Liver (tissue), 3 donors: ENCODE measurements at regions not wholly inside any gene's neighbourhood (a gene's known extent, or its start where the extent isn't known, plus 50 kb on each side); places are given as distances from the start of the nearest gene placed in this dataset.

Experiments used
- HNF4G ChIP-seq: IDR thresholded peaks from 2 replicates; pipeline ENCODE4 v1.6.1; 2016; ENCODE audit warnings: antibody characterized with exemption
- TF ChIP-seq, protein P1 (sequence below): IDR thresholded peaks from 2 replicates; pipeline ENCODE4 v1.6.1; 2016; ENCODE audit warnings: antibody characterized with exemption
- TF ChIP-seq, protein P2 (sequence below): fragments of 150-350 bp; IDR thresholded peaks from 2 replicates; pipeline ENCODE4 v1.5.1; 2017; ENCODE audit warnings: improper control_type of control experiment, low read depth, low read length; ENCODE audit not compliant: missing input control
- donor health status: healthy.
- donor health status: healthy.

- TF ChIP-seq, protein P1, sequence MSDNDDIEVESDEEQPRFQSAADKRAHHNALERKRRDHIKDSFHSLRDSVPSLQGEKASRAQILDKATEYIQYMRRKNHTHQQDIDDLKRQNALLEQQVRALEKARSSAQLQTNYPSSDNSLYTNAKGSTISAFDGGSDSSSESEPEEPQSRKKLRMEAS, result no peak
- TF ChIP-seq HNF4G, result no peak
- TF ChIP-seq, protein P2, sequence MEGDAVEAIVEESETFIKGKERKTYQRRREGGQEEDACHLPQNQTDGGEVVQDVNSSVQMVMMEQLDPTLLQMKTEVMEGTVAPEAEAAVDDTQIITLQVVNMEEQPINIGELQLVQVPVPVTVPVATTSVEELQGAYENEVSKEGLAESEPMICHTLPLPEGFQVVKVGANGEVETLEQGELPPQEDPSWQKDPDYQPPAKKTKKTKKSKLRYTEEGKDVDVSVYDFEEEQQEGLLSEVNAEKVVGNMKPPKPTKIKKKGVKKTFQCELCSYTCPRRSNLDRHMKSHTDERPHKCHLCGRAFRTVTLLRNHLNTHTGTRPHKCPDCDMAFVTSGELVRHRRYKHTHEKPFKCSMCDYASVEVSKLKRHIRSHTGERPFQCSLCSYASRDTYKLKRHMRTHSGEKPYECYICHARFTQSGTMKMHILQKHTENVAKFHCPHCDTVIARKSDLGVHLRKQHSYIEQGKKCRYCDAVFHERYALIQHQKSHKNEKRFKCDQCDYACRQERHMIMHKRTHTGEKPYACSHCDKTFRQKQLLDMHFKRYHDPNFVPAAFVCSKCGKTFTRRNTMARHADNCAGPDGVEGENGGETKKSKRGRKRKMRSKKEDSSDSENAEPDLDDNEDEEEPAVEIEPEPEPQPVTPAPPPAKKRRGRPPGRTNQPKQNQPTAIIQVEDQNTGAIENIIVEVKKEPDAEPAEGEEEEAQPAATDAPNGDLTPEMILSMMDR, result no peak
Observed at GRCh38 chr1:213692321-213692720, 295.5 kb upstream of the PROX1 start.
